Gastroesophageal sphincter (tissue), 4 donors: ENCODE measurements at regions not wholly inside any gene's neighbourhood (a gene's known extent, or its start where the extent isn't known, plus 50 kb on each side); places are given as distances from the start of the nearest gene placed in this dataset.

ENCODE experiments used
- ATAC-seq: fragments of 150-250 bp; one replicate; pipeline ENCODE4 v1.9.1; 2016; ENCODE audit warnings: mild to moderate bottlenecking, moderate library complexity
- H3K27ac ChIP-seq, 4 donors: fragments of 200-600 bp; sonication (generic) in 3 of 4; 1 replicate in 3 of 4; 2 replicates in 1 of 4; pipeline ENCODE4 v1.5.1; 2016 to 2019
- H3K27me3 ChIP-seq: fragments of 200-600 bp; sonication (generic); one replicate; pipeline ENCODE4 v1.5.1; 2019
- H3K36me3 ChIP-seq, 2 donors: fragments of 200-600 bp; sonication (generic); one replicate each; pipeline ENCODE4 v1.5.1; 2019; ENCODE audit warnings: control low read depth in 1 of 2
- H3K4me1 ChIP-seq, 3 donors: fragments of 200-600 bp; sonication (generic); 1 replicate in 2 of 3; 2 replicates in 1 of 3; pipeline ENCODE4 v1.5.1; 2016 to 2019; ENCODE audit warnings: control low read depth in 2 of 3
- H3K4me3 ChIP-seq, 2 donors: fragments of 200-600 bp; sonication (generic); one replicate each; pipeline ENCODE4 v1.5.1; 2019; ENCODE audit warnings: mild to moderate bottlenecking in 1 of 2, moderate library complexity in 1 of 2
- H3K9me3 ChIP-seq, 3 donors: fragments of 200-600 bp; sonication (generic); one replicate each; pipeline ENCODE4 v1.5.1; 2017 to 2019; ENCODE audit warnings: control low read depth in 2 of 3
- CTCF ChIP-seq, 4 experiments: fragments of 200-600 bp in 2 of 4; fragments of 450-650 bp in 2 of 4; sonication (generic) in 1 of 4; IDR thresholded peaks; one replicate each; pipeline ENCODE4 v1.5.1; 2017 to 2019; ENCODE audit warnings: antibody characterized with exemption in 4 of 4, mild to moderate bottlenecking in 2 of 4, moderate library complexity in 2 of 4
- EP300 ChIP-seq: sonication (generic); formaldehyde crosslinking; IDR thresholded peaks from one replicate; pipeline ENCODE4 v1.6.1; 2017; ENCODE audit warnings: antibody characterized with exemption, mild to moderate bottlenecking
- POLR2A ChIP-seq, 2 donors: fragments of 450-650 bp; IDR thresholded peaks; one replicate each; pipeline ENCODE4 v1.6.1; 2017; ENCODE audit warnings: antibody characterized with exemption in 2 of 2, mild to moderate bottlenecking in 2 of 2, moderate library complexity in 1 of 2
- POLR2AphosphoS5 ChIP-seq: sonication (generic); formaldehyde crosslinking; IDR thresholded peaks from one replicate; pipeline ENCODE4 v1.6.1; 2017; ENCODE audit warnings: antibody characterized with exemption
- WGBS, 2 donors: methylation state at CpG; one replicate each; pipeline ENCODE4 v1.1.5; 2018; ENCODE audit warnings: low coverage in 1 of 2; 5-methylcytosine and 5-hydroxymethylcytosine counted together

GRCh38 chr6:105746130-105746505, 340.0 kb upstream of the PRDM1 start:
- WGBS, 2 donors = 17 to 44% methylated on average over 1 of the region's 1 CpG
- Histone ChIP-seq H3K27ac (no peak overlapping the region), H3K27me3 (no peaks in the 10 kb centered on the region), H3K4me3 (no peak overlapping the region), H3K36me3 (no peaks in the 10 kb centered on the region), H3K9me3 (no peaks in the 10 kb centered on the region), H3K4me1 (no peaks in the 10 kb centered on the region)
- TF ChIP-seq EP300 = no peak
- TF ChIP-seq CTCF (IDR thresholded peaks at IDR 0.05) = no peak
- no peak for TF ChIP-seq POLR2AphosphoS5
- no peak for TF ChIP-seq POLR2A (IDR thresholded peaks at IDR 0.05)
- ATAC-seq = no peak

- Histone ChIP-seq H3K4me3 (no peak overlapping the region), H3K36me3 (no peaks in the 10 kb centered on the region), H3K27ac (no peak overlapping the region), H3K4me1 (no peaks in the 10 kb centered on the region), H3K27me3 (no peaks in the 10 kb centered on the region), H3K9me3 (no peaks in the 10 kb centered on the region)
- 92 to 100% methylated on average over 1 to 2 of the region's 2 CpGs for WGBS, 2 donors
- ATAC-seq = no peak
- no peak for TF ChIP-seq CTCF (IDR thresholded peaks at IDR 0.05)
- TF ChIP-seq POLR2AphosphoS5 = no peak
- no peak for TF ChIP-seq EP300
- TF ChIP-seq POLR2A (IDR thresholded peaks at IDR 0.05) = no peak
Observed at GRCh38 chr6:105745464-105746129, 340.5 kb upstream of the PRDM1 start.

GRCh38 chr6:105744815-105745214, 341.3 kb upstream of the PRDM1 start:
- Histone ChIP-seq H3K4me3 (no peak overlapping the region), H3K27ac (no peak overlapping the region), H3K9me3 (no peaks in the 10 kb centered on the region), H3K27me3 (no peaks in the 10 kb centered on the region), H3K4me1 (no peaks in the 10 kb centered on the region), H3K36me3 (no peaks in the 10 kb centered on the region)
- 79 to 100% methylated on average over 1 of the region's 1 CpG for WGBS, 2 donors
- ATAC-seq = no peak
- TF ChIP-seq POLR2A (IDR thresholded peaks at IDR 0.05) (no peak), POLR2AphosphoS5 (no peak), CTCF (IDR thresholded peaks at IDR 0.05) (no peak), EP300 (no peak)

- 73 to 92% methylated on average over 5 to 6 of the region's 7 CpGs for WGBS, 2 donors
- H3K27me3 ChIP-seq = no peaks in the 10 kb centered on the region
- no peaks in the 10 kb centered on the region for H3K36me3 ChIP-seq
- no peaks in the 10 kb centered on the region for H3K4me1 ChIP-seq
- H3K27ac ChIP-seq = no peak overlapping the region
- H3K9me3 ChIP-seq = no peaks in the 10 kb centered on the region
- no peak overlapping the region for H3K4me3 ChIP-seq
- no peak for ATAC-seq
- no peak for TF ChIP-seq EP300
- no peak for TF ChIP-seq CTCF (IDR thresholded peaks at IDR 0.05)
- no peak for TF ChIP-seq POLR2AphosphoS5
- TF ChIP-seq POLR2A (IDR thresholded peaks at IDR 0.05) = no peak
Observed at GRCh38 chr6:105740946-105741645, 338.2 kb upstream of the PREP start.

- WGBS, 2 donors = 70 to 88% methylated on average over 2 of the region's 2 CpGs
Observed at GRCh38 chr6:105739764-105740163, 336.9 kb upstream of the PREP start.

More at GRCh38 chr6:105739764-105740163, 336.9 kb upstream of the PREP start:
- TF ChIP-seq EP300 (no peak), POLR2A (IDR thresholded peaks at IDR 0.05) (no peak), CTCF (IDR thresholded peaks at IDR 0.05) (no peak)
- Histone ChIP-seq H3K4me3 (no peak overlapping the region), H3K9me3 (no peaks in the 10 kb centered on the region), H3K27ac (no peak overlapping the region), H3K27me3 (no peaks in the 10 kb centered on the region), H3K36me3 (no peaks in the 10 kb centered on the region), H3K4me1 (no peaks in the 10 kb centered on the region)
- ATAC-seq = no peak
